HG02884 (cell line): ENCODE measurements at regions not wholly inside any gene's neighbourhood (a gene's known extent, or its start where the extent isn't known, plus 50 kb on each side); places are given as distances from the start of the nearest gene placed in this dataset.

Experiments
- ATAC-seq: cut with Tn5 transposase; IDR thresholded peaks from one replicate; pipeline ENCODE4 v1.9.1; 2021; ENCODE audit warnings: mild to moderate bottlenecking, moderate library complexity; ENCODE audit not compliant: unreplicated experiment

GRCh38 chr21:43348801-43349261, 78.1 kb downstream of the SIK1 start:
- ATAC-seq = no peak

GRCh38 chr21:43348170-43348766, 78.7 kb downstream of the SIK1 start:
- no peak for ATAC-seq

DNA sequence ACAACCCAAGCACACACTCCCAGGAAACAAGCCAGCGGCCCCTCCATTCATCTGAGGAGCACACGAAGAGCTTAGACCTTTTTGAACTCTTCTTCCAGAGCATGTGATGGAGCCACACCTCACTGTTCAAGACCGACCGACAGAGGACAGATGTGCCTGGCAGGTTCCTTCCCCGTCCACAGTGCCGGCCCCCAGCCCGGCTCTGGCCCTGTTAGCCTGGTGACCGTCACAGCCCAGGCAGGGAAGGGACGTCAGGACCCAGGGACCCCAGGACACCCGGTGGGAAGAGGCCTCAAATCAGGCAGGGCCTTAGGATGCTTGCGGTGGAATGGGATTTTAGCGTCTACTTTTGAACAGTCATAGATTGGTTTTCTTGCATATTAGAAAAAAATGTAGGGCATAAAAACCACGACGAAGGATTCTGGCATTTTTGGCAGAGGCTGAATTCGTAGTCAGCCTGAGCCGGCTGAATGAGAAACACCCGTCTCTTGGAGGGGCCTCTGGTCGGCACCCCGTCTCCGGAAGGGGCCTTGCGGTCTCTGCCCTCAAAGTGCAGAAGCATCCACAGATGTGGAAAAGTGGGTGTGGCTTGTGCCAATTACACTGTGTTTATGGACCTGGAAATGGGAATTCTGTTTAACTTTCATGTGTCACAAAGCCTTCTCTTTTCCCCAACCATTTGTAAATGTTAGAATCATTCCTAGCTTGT, 79.3 kb downstream of the SIK1 start:
- no peak for ATAC-seq

DNA sequence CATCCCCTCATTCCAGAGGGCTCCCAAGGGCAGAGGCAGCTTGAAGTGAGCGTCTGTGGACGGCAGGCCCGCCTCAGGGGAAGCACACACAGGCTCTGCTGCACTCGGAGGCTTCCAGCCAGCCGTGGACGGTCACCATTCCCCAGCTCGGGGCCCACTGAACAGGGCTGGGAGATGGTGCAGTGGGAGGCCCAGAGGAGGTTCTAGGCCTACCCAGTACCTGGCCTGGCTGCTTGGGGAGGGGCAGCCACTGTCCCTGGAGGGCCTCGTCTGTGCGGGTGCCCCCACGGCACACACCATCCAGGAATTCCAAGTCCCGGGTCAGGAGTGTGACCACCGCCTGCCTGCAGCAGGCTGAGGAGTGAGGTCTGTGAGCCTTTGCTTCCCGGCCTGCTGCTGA, 80.4 kb downstream of the SIK1 start:
- no peak for ATAC-seq

GRCh38 chr21:43345746-43346409, 81.1 kb downstream of the SIK1 start:
- ATAC-seq = no peak

DNA sequence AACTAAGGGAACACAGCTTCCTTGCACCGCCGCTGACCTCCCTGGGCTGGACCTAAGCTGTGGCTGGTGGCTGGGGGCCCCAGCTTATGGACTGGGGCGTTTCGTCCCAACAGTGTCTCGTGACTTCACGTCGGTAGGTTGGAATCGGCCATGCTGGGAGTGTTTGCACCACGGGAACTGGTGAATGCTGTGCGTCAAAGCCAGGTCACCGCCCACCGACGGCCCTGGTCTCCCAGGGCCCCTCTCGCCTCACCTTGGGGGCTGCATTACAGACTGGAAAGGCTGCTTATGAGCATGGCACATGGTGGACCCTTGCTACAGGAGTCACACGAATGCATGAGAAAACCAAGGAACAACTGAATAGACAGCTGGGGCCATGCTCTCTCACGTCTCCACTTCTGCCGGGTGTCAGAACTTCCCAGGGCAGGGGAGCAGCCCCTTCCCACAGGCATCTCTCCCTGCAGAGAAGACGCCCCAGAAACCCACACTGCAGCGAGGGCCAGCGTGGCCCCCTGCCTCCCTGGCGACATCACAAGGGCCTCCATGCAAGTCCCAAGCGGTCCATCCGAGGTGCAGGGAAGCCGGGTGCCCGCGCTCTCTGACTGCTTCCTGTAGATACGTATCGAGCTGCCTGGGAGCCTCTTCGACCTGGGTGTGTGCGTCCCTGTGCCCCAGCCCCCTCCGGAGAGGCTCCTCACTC, 81.7 kb downstream of the SIK1 start:
- ATAC-seq = no peak

DNA sequence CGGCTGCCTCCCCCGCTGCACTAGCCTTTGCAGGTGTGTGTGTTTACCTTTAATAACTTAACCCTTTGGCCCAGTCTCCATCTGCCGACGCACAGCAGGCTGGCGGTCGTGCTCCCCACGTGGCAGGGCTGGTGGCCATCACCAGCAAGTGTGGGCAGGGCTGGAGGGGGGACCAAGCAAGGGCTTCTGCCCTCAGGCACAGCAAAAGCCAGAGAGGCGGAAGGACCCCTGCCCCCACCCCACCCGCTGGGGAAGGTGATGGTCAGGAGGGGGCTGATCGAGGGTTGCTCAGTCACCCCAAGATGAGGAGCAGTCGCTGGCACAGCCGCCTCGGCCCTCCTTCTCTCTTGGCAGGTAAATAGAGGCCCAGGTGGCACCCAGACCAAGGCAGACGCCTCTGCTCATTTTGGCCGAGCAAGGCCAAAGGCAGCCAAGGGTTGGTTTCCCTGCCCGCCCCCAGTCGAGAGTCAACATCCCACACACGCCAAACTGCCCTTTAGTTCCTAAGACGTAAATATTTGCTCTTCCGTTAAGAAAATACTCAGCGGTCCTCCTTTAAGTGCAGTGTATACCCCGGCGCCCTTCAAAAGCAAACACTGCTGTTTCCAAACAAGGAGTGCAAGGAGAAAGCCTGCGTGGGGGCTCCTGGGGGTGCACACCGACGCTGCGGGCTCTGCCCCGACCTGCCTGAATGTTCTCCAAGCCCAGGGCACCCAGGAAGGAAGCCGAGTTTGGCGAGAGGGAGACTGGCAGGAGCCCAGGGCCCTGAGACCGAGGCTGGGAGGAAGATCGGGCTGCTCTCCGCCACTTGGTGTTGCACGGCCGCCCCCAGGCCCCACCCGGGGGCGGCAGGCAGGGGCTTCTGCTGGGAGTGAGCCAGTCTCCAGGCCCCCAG, 82.7 kb downstream of the SIK1 start:
- no peak for ATAC-seq

GRCh38 chr21:43343095-43343991, 83.6 kb downstream of the SIK1 start:
- ATAC-seq = no peak

GRCh38 chr21:43342301-43342881, 84.5 kb downstream of the SIK1 start:
- ATAC-seq = no peak

DNA sequence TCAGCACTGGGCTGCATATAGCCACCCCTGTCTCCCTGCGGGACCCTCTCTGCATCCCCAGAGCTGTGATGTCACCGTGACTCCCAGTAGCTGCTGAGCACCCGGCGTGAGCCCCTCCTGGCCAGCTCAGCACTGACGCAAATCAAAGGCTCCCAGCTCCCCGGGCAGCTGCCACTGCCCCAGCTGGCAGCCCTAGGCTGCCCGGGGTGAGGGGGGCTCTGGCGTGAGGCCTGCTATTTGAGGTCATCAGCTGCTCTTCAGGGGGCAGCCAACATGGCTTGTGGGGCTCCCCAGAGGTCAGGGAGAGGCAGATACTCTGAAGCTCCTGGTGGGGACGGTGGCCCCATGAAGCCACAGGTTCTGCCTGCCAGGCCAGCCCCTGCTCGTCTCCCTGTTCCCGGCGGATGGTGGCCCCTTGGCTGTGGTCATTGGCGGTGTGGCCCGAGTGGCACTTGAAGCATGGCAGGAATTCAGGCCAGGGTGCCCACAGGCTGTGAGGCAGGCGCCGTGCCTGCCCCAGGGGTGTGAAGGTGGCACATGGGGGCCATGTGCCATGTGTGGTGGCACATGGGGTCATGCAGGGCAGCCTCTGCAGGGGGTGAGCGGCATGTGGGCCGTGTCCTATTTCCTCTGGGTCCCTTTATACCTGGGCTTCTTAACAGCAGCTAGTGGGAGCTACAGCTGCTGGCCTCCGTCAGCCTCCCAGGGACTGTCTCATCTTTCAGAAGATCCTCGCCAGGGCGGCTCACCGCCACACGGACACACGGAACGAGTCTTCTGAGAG, 85.4 kb downstream of the SIK1 start:
- ATAC-seq = no peak

GRCh38 chr21:43340491-43341377, 86.2 kb downstream of the SIK1 start:
- ATAC-seq = no peak

GRCh38 chr21:43339668-43340067, 87.3 kb downstream of the SIK1 start:
- ATAC-seq = no peak

DNA sequence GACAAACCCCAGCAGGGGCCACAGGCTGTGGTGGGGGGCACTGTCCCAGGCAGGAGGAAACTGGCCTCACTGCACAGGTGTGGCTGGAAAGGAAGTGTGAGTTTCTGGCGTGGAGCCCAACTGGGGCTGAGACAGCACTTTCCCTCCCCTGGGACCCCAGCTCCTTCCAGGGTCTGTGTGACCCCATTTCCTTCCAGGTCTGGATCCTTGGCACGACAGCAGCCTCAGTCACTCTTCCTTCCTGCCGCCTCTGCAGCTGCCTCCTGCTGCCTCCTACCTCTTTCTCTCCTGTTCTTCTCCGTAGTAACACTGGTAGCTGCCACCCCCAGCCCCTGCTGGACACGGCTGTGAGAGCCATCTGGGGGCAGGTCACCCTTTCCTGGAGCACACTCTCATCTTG, 88.0 kb downstream of the SIK1 start:
- no peak for ATAC-seq

- no peak for ATAC-seq
Observed at GRCh38 chr21:43337901-43338655, 88.9 kb downstream of the SIK1 start.

- ATAC-seq = no peak
Observed at GRCh38 chr21:43335119-43335518, 91.8 kb downstream of the SIK1 start.

- no peak for ATAC-seq
Observed at GRCh38 chr21:43334214-43334958, 92.5 kb downstream of the SIK1 start.
